Lower lobe of right lung (tissue), 2 donors: ENCODE measurements at regions not wholly inside any gene's neighbourhood (a gene's known extent, or its start where the extent isn't known, plus 50 kb on each side); places are given as distances from the start of the nearest gene placed in this dataset.
"Not testable (repeated sequence)": the region's sequence is repeated elsewhere in the genome, so short reads cannot be mapped to it uniquely, and the experiment has no call there.

Experiments
- ATAC-seq, 2 donors: fragments of 200-7000 bp; cut with Tn5 transposase; one replicate each; pipeline ENCODE4 v1.9.1; 2020 to 2022; ENCODE audit warnings: mild to moderate bottlenecking in 2 of 2, moderate library complexity in 2 of 2
- DNase-seq: peaks from one replicate; pipeline ENCODE4 v3.0.0-alpha.2; 2020
- H3K27ac ChIP-seq: fragments of 200-600 bp; one replicate; pipeline ENCODE4 v1.8.0; 2022
- H3K27me3 ChIP-seq: fragments of 200-600 bp; one replicate; pipeline ENCODE4 v1.8.0; 2022; ENCODE audit warnings: low read depth
- H3K36me3 ChIP-seq: fragments of 200-600 bp; one replicate; pipeline ENCODE4 v1.8.0; 2022; ENCODE audit warnings: mild to moderate bottlenecking
- H3K4me1 ChIP-seq: fragments of 200-600 bp; one replicate; pipeline ENCODE4 v1.8.0; 2022
- H3K4me3 ChIP-seq: fragments of 200-600 bp; one replicate; pipeline ENCODE4 v1.8.0; 2022; ENCODE audit warnings: mild to moderate bottlenecking
- H3K9me3 ChIP-seq: fragments of 200-600 bp; one replicate; pipeline ENCODE4 v1.8.0; 2022
- CTCF ChIP-seq: fragments of 200-600 bp; IDR thresholded peaks from one replicate; pipeline ENCODE4 v1.8.0; 2022; ENCODE audit warnings: antibody characterized with exemption, mild to moderate bottlenecking
- intact Hi-C: fragments of 100-400 bp; cut with DNase I; formaldehyde crosslinking; loops from one replicate; pipeline ENCODE4 v1.11.0; 2022
- donor health status: DM: no; HTN: yes; CAD: no; lungs with severe emphysema.

GRCh38 chr10:77726732-77727131 lies 89.1 kb upstream of the KCNMA1 start:
- intact Hi-C loops, result no loop called here
- DNase-seq (no peak), ATAC-seq (no peak)

GRCh38 chr10:77726301-77726700 lies 88.7 kb upstream of the KCNMA1 start:
- DNase-seq (no peak), ATAC-seq (no peak)
- Histone ChIP-seq H3K4me3 (no peak overlapping the region), H3K27ac (no peak overlapping the region), H3K27me3 (no peaks in the 10 kb centered on the region), H3K36me3 (no peaks in the 10 kb centered on the region), H3K4me1 (no peaks in the 10 kb centered on the region), H3K9me3 (no peaks in the 10 kb centered on the region)
- intact Hi-C loops, result no loop called here
- no peak for TF ChIP-seq CTCF

More at GRCh38 chr10:77726732-77727131, 89.1 kb upstream of the KCNMA1 start:
- Histone ChIP-seq H3K4me1 (no peaks in the 10 kb centered on the region), H3K4me3 (no peak overlapping the region), H3K27ac (no peak overlapping the region), H3K9me3 (no peaks in the 10 kb centered on the region), H3K27me3 (no peaks in the 10 kb centered on the region), H3K36me3 (no peaks in the 10 kb centered on the region)
- no peak for TF ChIP-seq CTCF

GRCh38 chr10:77724820-77725219 lies 87.2 kb upstream of the KCNMA1 start:
- Histone ChIP-seq H3K4me1 (no peaks in the 10 kb centered on the region), H3K9me3 (no peaks in the 10 kb centered on the region), H3K4me3 (no peak overlapping the region), H3K27ac (no peak overlapping the region), H3K27me3 (no peaks in the 10 kb centered on the region), H3K36me3 (no peaks in the 10 kb centered on the region)
- no peak for TF ChIP-seq CTCF
- ATAC-seq (no peak), DNase-seq (no peak)
- intact Hi-C loops, result no loop called here

GRCh38 chr10:77723376-77723775 lies 85.8 kb upstream of the KCNMA1 start:
- Histone ChIP-seq H3K27me3 (no peaks in the 10 kb centered on the region), H3K27ac (no peak overlapping the region), H3K4me1 (no peaks in the 10 kb centered on the region), H3K9me3 (no peaks in the 10 kb centered on the region), H3K4me3 (no peak overlapping the region), H3K36me3 (no peaks in the 10 kb centered on the region)
- no peak for TF ChIP-seq CTCF
- DNase-seq (no peak), ATAC-seq (no peak)
- intact Hi-C loops, result no loop called here

GRCh38 chr10:77722956-77723355 lies 85.3 kb upstream of the KCNMA1 start:
- H3K4me1 ChIP-seq, ATAC-seq, DNase-seq, H3K4me3 ChIP-seq, intact Hi-C loops, H3K27me3 ChIP-seq, H3K36me3 ChIP-seq, H3K27ac ChIP-seq, H3K9me3 ChIP-seq: not testable (repeated sequence)

GRCh38 chr10:77721815-77722214 lies 84.2 kb upstream of the KCNMA1 start:
- Histone ChIP-seq H3K4me1 (no peaks in the 10 kb centered on the region), H3K36me3 (no peaks in the 10 kb centered on the region), H3K9me3 (no peaks in the 10 kb centered on the region), H3K4me3 (no peak overlapping the region), H3K27ac (no peak overlapping the region), H3K27me3 (peaks cover under 1% of the 10 kb centered on the region)
- DNase-seq, result no peak
- intact Hi-C loops, result no loop called here
- ATAC-seq, result no peak
- no peak for TF ChIP-seq CTCF
